Memory B cell (primary cell): ENCODE measurements at regions not wholly inside any gene's neighbourhood (a gene's known extent, or its start where the extent isn't known, plus 50 kb on each side); places are given as distances from the start of the nearest gene placed in this dataset.

Experiments used
- ATAC-seq: fragments of 150-1000 bp; cut with Tn5 transposase; 2 replicates; pipeline ENCODE4 v1.10.0; 2021; ENCODE audit warnings: low read depth, mild to moderate bottlenecking, moderate library complexity
- DNase-seq, 2 donors: peaks; one replicate each; pipeline ENCODE4 v3.0.0; 2022; ENCODE audit warnings: low spot score in 2 of 2
- H3K27ac Mint-ChIP-seq: one replicate; pipeline ENCODE4 v1.8.0; 2022; ENCODE audit warnings: mild to moderate bottlenecking, moderate library complexity, mixed read lengths
- H3K27me3 Mint-ChIP-seq: one replicate; pipeline ENCODE4 v1.8.0; 2022; ENCODE audit warnings: mixed read lengths
- H3K36me3 Mint-ChIP-seq: one replicate; pipeline ENCODE4 v1.8.0; 2022; ENCODE audit warnings: mild to moderate bottlenecking, mixed read lengths
- H3K4me1 Mint-ChIP-seq: one replicate; pipeline ENCODE4 v1.8.0; 2022; ENCODE audit warnings: mixed read lengths
- H3K4me3 Mint-ChIP-seq: one replicate; pipeline ENCODE4 v1.8.0; 2022; ENCODE audit warnings: mild to moderate bottlenecking, moderate library complexity, mixed read lengths
- H3K9me3 Mint-ChIP-seq: one replicate; pipeline ENCODE4 v1.8.0; 2022; ENCODE audit warnings: mixed read lengths

- DNase-seq (no peak), ATAC-seq (no peak)
- Mint-ChIP-seq H3K4me1 (peaks cover 2% of the 10 kb centered on the region), H3K27ac (no peak overlapping the region), H3K27me3 (no peaks in the 10 kb centered on the region), H3K4me3 (no peak overlapping the region), H3K36me3 (peaks cover 4% of the 10 kb centered on the region), H3K9me3 (peaks cover 2% of the 10 kb centered on the region)
These were observed 149.2 kb downstream of the OMA1 start for GRCh38 chr1:58397187-58397820.

GRCh38 chr1:58396150-58396549 lies 150.4 kb downstream of the OMA1 start:
- Mint-ChIP-seq H3K9me3 (peaks cover 2% of the 10 kb centered on the region), H3K27me3 (no peaks in the 10 kb centered on the region)
- ATAC-seq, result no peak

GRCh38 chr1:58395355-58395754 lies 151.2 kb downstream of the OMA1 start:
- Mint-ChIP-seq H3K27ac (no peak overlapping the region), H3K4me1 (peaks cover 7% of the 10 kb centered on the region), H3K27me3 (no peaks in the 10 kb centered on the region), H3K36me3 (peaks cover 4% of the 10 kb centered on the region), H3K4me3 (no peak overlapping the region), H3K9me3 (peaks cover 2% of the 10 kb centered on the region)
- DNase-seq (no peak), ATAC-seq (no peak)

More at GRCh38 chr1:58396150-58396549, 150.4 kb downstream of the OMA1 start:
- Mint-ChIP-seq H3K36me3 (peaks cover 4% of the 10 kb centered on the region), H3K4me1 (peaks cover 2% of the 10 kb centered on the region), H3K27ac (no peak overlapping the region), H3K4me3 (no peak overlapping the region)
- DNase-seq, result no peak

GRCh38 chr1:58392083-58392482 lies 154.4 kb downstream of the OMA1 start:
- H3K4me3 Mint-ChIP-seq, result no peak overlapping the region
- H3K9me3 Mint-ChIP-seq, result peaks cover 2% of the 10 kb centered on the region
- H3K27ac Mint-ChIP-seq, result no peak overlapping the region
- H3K36me3 Mint-ChIP-seq, result peaks cover 4% of the 10 kb centered on the region
- DNase-seq (peak in 1 of 2 donors; percentile 41), ATAC-seq (peak; percentile 92)
- peaks cover 6% of the 10 kb centered on the region for H3K4me1 Mint-ChIP-seq
- no peaks in the 10 kb centered on the region for H3K27me3 Mint-ChIP-seq

GRCh38 chr1:58391514-58391913 lies 155.0 kb downstream of the OMA1 start:
- Mint-ChIP-seq H3K9me3 (peaks cover 2% of the 10 kb centered on the region), H3K4me1 (peaks cover 6% of the 10 kb centered on the region), H3K27me3 (no peaks in the 10 kb centered on the region), H3K36me3 (peaks cover 3% of the 10 kb centered on the region), H3K4me3 (no peak overlapping the region), H3K27ac (no peak overlapping the region)
- ATAC-seq (no peak), DNase-seq (no peak)

- DNase-seq (peak in 1 of 2 donors; percentile 16), ATAC-seq (peak; percentile 38)
- Mint-ChIP-seq H3K4me1 (peaks cover 6% of the 10 kb centered on the region), H3K9me3 (no peaks in the 10 kb centered on the region), H3K4me3 (no peak overlapping the region), H3K27me3 (no peaks in the 10 kb centered on the region), H3K36me3 (peaks cover 6% of the 10 kb centered on the region), H3K27ac (no peak overlapping the region)
These were observed 155.5 kb downstream of the OMA1 start for GRCh38 chr1:58391056-58391455.

GRCh38 chr1:58390091-58390490 lies 156.4 kb downstream of the OMA1 start:
- H3K27ac Mint-ChIP-seq, result no peak overlapping the region
- ATAC-seq (no peak), DNase-seq (no peak)
- H3K4me1 Mint-ChIP-seq, result peaks cover 6% of the 10 kb centered on the region
- peaks cover 12% of the 10 kb centered on the region for H3K36me3 Mint-ChIP-seq
- no peaks in the 10 kb centered on the region for H3K9me3 Mint-ChIP-seq
- no peaks in the 10 kb centered on the region for H3K27me3 Mint-ChIP-seq
- no peak overlapping the region for H3K4me3 Mint-ChIP-seq

- ATAC-seq, result no peak
- Mint-ChIP-seq H3K4me1 (no peaks in the 10 kb centered on the region), H3K4me3 (no peak overlapping the region), H3K27me3 (no peaks in the 10 kb centered on the region), H3K27ac (no peak overlapping the region), H3K9me3 (peaks cover 8% of the 10 kb centered on the region), H3K36me3 (peaks cover 26% of the 10 kb centered on the region)
- DNase-seq, result no peak
These were observed 166.2 kb downstream of the OMA1 start for GRCh38 chr1:58380345-58380744.

- DNase-seq (no peak), ATAC-seq (no peak)
- Mint-ChIP-seq H3K27ac (no peak overlapping the region), H3K36me3 (peaks cover 20% of the 10 kb centered on the region), H3K4me3 (no peak overlapping the region), H3K4me1 (no peaks in the 10 kb centered on the region), H3K27me3 (no peaks in the 10 kb centered on the region), H3K9me3 (peaks cover 2% of the 10 kb centered on the region)
These were observed 179.3 kb downstream of the OMA1 start for GRCh38 chr1:58367217-58367616.

- no peak for DNase-seq
- Mint-ChIP-seq H3K27me3 (no peaks in the 10 kb centered on the region), H3K27ac (no peak overlapping the region), H3K9me3 (peaks cover 2% of the 10 kb centered on the region), H3K4me1 (no peaks in the 10 kb centered on the region), H3K4me3 (no peak overlapping the region), H3K36me3 (peaks cover 8% of the 10 kb centered on the region)
- ATAC-seq, result no peak
These were observed 181.2 kb downstream of the OMA1 start for GRCh38 chr1:58365328-58365727.

GRCh38 chr1:58363585-58363984 lies 182.9 kb downstream of the OMA1 start:
- peak; percentile 31 for ATAC-seq
- H3K4me1 Mint-ChIP-seq, result peaks cover 6% of the 10 kb centered on the region
- no peak overlapping the region for H3K4me3 Mint-ChIP-seq
- H3K9me3 Mint-ChIP-seq, result no peaks in the 10 kb centered on the region
- H3K27ac Mint-ChIP-seq, result no peak overlapping the region
- no peaks in the 10 kb centered on the region for H3K27me3 Mint-ChIP-seq
- DNase-seq, result no peak
- peaks cover 3% of the 10 kb centered on the region for H3K36me3 Mint-ChIP-seq

GRCh38 chr1:58361134-58361533 lies 185.4 kb downstream of the OMA1 start:
- Mint-ChIP-seq H3K27me3 (no peaks in the 10 kb centered on the region), H3K36me3 (peaks cover 9% of the 10 kb centered on the region), H3K27ac (no peak overlapping the region), H3K9me3 (no peaks in the 10 kb centered on the region), H3K4me1 (peaks cover 6% of the 10 kb centered on the region), H3K4me3 (no peak overlapping the region)
- ATAC-seq, result no peak
- no peak for DNase-seq

GRCh38 chr1:58358346-58358745 lies 188.2 kb downstream of the OMA1 start:
- no peak for DNase-seq
- H3K27ac Mint-ChIP-seq, result no peak overlapping the region
- peaks cover 6% of the 10 kb centered on the region for H3K4me1 Mint-ChIP-seq
- no peak overlapping the region for H3K4me3 Mint-ChIP-seq
- H3K9me3 Mint-ChIP-seq, result no peaks in the 10 kb centered on the region
- H3K27me3 Mint-ChIP-seq, result no peaks in the 10 kb centered on the region
- no peak for ATAC-seq
- peaks cover 7% of the 10 kb centered on the region for H3K36me3 Mint-ChIP-seq

- H3K27me3 Mint-ChIP-seq, result no peaks in the 10 kb centered on the region
- H3K4me1 Mint-ChIP-seq, result peaks cover 6% of the 10 kb centered on the region
- H3K27ac Mint-ChIP-seq, result no peak overlapping the region
- no peak for DNase-seq
- no peak overlapping the region for H3K4me3 Mint-ChIP-seq
- ATAC-seq, result no peak
- peaks cover 9% of the 10 kb centered on the region for H3K36me3 Mint-ChIP-seq
- H3K9me3 Mint-ChIP-seq, result no peaks in the 10 kb centered on the region
These were observed 190.1 kb downstream of the OMA1 start for GRCh38 chr1:58356402-58356801.

GRCh38 chr1:58353168-58353567 lies 193.4 kb downstream of the OMA1 start:
- H3K27ac Mint-ChIP-seq, result no peak overlapping the region
- H3K4me1 Mint-ChIP-seq, result no peaks in the 10 kb centered on the region
- H3K9me3 Mint-ChIP-seq, result peaks cover 6% of the 10 kb centered on the region
- no peak for ATAC-seq
- peaks cover 20% of the 10 kb centered on the region for H3K36me3 Mint-ChIP-seq
- no peak overlapping the region for H3K4me3 Mint-ChIP-seq
- H3K27me3 Mint-ChIP-seq, result no peaks in the 10 kb centered on the region
- no peak for DNase-seq
